Right ventricle myocardium inferior (tissue), 1 donor: ENCODE measurements at regions not wholly inside any gene's neighbourhood (a gene's known extent, or its start where the extent isn't known, plus 50 kb on each side); places are given as distances from the start of the nearest gene placed in this dataset.
A peak's percentile ranks its signal among the peaks of the same experiment; 100 is the strongest.
"Not testable (repeated sequence)": the region's sequence is repeated elsewhere in the genome, so short reads cannot be mapped to it uniquely, and the experiment has no call there.

Experiments used
- ATAC-seq: fragments of 200-7000 bp; cut with Tn5 transposase; one replicate; pipeline ENCODE4 v1.9.1; 2020; ENCODE audit warnings: mild to moderate bottlenecking, moderate library complexity
- DNase-seq: peaks from one replicate; pipeline ENCODE4 v3.0.0; 2021; ENCODE audit errors: missing footprints
- intact Hi-C: fragments of 100-400 bp; cut with DNase I; formaldehyde crosslinking; loops from one replicate; pipeline ENCODE4 v1.11.0; 2022
- donor health status: DM: no; HTN: yes; CAD: no; lungs with severe emphysema.

DNA sequence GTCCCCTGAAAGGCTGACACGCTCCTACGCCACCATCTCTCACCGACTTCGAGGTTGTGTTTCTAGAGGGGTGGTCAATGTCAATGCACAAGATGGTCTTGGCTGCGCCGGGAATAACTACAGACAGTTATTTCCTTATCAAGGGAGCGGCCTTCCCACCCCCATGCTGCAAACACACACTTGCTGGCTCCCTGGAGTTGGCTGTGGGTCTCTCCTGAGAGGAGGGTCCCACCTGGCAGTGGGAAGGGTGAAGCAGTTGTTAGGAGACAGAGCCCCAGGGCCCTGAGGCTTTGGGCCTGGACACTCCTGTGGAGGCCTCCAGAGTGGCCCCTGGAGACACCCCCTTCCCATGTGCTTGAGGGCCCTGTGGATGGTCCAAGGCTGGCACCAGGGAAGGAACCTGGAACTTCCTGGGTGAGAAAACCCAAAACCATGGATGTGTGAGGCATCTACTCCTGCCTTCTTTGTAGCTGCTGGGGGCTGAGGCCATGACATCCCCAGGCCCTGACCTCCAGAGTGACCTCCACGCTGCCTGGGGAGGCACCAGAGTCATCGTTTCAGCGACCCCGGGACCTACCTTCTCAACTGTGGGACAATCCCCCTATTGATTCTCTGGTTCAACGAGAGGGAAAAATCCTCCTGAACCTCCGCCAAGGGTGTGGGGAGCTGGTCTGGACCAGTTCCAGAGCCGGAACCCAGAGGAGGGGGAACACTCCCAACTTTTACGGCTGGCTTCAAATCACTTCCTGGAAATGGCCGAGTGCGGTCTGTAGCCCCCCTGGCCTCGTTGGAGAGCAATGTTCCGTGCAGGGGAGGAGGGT is 101.1 kb upstream of the COL5A1 start:
- DNase-seq (peak; percentile 56), ATAC-seq (no peak)
- intact Hi-C loops, result no loop called here

GRCh38 chr9:134541097-134541747 is 100.4 kb upstream of the COL5A1 start:
- ATAC-seq (no peak), DNase-seq (no peak)
- intact Hi-C loops, result no loop called here

GRCh38 chr9:134544388-134545214 is 97.0 kb upstream of the COL5A1 start:
- DNase-seq, result no peak
- peak; percentile 36 for ATAC-seq
- intact Hi-C loops, result no loop called here

GRCh38 chr9:134545215-134545542 is 96.4 kb upstream of the COL5A1 start:
- no peak for ATAC-seq
- intact Hi-C loops, result no loop called here
- DNase-seq, result no peak

GRCh38 chr9:134545543-134546245 is 95.9 kb upstream of the COL5A1 start:
- intact Hi-C loops, result no loop called here
- ATAC-seq, result peak; percentile 50
- DNase-seq, result no peak

DNA sequence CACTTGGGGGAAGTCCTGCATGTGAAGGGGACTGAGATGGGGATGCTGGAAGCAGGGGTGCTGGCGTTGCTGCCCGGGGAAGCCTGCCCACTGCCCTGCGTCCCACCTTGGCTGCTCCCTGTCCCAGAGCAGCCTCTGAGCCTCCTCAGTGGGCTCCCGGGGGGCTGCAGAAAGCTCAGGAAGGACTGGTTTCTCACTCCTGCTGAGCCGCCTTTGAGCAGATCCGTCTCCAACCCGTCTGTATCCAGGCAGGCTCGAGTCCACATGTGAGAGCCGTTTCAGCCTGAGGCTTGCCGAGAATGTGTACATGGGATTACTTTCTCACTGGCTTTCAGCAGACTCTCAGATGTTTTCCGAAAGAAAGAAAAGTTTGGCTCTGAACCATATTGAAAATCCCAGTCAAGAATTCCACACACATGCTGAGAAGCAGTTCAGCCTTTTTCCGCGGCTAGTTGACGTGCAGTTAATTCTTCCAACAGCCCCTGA is 95.3 kb upstream of the COL5A1 start:
- ATAC-seq (no peak), DNase-seq (no peak)
- intact Hi-C loops, result no loop called here

DNA sequence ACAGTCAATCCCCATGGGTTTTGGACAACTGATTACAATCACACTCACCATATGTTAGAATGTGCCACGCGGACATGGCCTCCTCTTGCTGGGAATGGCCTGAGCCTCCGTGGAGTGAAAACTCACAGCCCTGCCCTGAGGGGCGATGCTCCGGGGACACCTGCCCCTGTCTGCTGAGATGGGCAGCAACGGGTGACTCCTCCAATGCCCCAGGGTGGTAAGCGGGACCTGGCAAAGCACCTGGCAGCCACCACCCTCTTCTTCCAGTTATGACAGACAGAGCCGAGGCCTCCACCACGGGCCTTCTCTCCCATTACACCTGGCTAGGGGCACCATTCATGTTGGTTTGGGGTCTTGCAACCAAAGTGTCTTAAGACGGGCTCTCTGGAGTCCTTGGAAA is 94.9 kb upstream of the COL5A1 start:
- ATAC-seq (no peak), DNase-seq (no peak)
- intact Hi-C loops, result no loop called here

- DNase-seq (no peak), ATAC-seq (no peak)
- intact Hi-C loops, result no loop called here
Measured at GRCh38 chr9:134547161-134548100, 94.2 kb upstream of the COL5A1 start.

GRCh38 chr9:134548185-134548584 is 93.4 kb upstream of the COL5A1 start:
- intact Hi-C loops, result no loop called here
- no peak for ATAC-seq
- DNase-seq, result no peak

DNA sequence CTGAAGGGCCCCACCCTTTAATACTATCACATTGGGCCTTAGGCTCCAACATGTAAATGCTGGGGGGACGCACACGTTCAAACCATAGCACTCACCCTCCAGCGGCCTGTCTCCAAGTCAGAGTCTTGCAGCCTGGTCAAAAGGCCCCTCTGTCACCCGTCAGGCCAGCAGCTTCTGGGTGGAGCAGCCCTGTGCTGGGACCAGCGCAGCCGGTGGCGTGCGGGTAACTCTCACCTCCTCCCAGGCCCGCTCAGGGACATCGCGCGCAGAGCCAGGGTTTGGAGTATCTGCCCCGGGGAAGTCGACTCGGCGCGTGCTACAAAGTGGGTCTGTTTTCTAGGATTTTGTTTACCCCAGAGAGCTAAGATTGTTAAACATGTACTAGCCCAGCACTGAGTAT is 93.0 kb upstream of the COL5A1 start:
- DNase-seq, result no peak
- no peak for ATAC-seq
- intact Hi-C loops, result no loop called here

DNA sequence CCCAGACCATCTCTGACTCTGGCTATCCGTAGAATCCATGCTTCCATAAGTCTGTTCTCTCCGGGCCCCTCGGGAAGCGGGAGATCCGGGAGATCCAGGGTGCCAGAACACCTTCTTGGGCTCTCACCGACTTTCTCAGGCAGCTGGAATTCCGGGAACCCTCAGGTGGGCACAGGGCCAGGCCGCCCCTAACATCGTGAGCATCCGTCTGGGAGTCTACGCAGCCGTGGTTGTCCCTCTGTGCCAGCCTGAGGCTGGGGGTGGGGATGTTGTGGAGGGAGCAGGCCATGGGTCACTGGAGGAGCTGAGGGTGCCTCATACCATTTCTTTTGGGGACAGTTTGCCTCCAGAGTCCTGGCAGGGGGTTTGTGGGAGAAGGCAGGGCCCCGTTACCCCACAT is 92.3 kb upstream of the COL5A1 start:
- intact Hi-C loops, result no loop called here
- DNase-seq (no peak), ATAC-seq (no peak)

GRCh38 chr9:134550081-134550480 is 91.5 kb upstream of the COL5A1 start:
- DNase-seq, intact Hi-C loops, ATAC-seq: not testable (repeated sequence)

DNA sequence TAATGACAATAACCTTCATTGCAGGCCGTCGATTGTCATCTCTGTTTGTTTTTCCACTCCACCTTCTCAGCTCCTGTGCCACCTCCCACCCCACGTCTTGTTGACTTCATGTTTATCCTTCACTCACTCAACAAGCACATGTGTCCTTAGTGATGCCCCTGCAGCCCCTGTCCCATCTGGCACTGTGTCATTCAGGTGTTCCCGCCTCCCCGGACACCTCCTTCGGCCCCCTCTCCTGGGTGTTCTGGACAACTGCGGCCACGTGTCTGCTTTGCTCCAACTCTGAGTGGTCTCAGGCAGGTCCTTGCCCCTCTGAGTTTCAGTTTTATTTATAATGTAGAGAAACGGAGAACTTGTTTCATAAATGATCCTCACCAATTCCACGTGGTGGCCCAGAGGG is 91.0 kb upstream of the COL5A1 start:
- DNase-seq (no peak), ATAC-seq (no peak)
- intact Hi-C loops, result no loop called here

GRCh38 chr9:134551176-134551575 is 90.4 kb upstream of the COL5A1 start:
- intact Hi-C loops, result no loop called here
- DNase-seq, result no peak
- no peak for ATAC-seq

DNA sequence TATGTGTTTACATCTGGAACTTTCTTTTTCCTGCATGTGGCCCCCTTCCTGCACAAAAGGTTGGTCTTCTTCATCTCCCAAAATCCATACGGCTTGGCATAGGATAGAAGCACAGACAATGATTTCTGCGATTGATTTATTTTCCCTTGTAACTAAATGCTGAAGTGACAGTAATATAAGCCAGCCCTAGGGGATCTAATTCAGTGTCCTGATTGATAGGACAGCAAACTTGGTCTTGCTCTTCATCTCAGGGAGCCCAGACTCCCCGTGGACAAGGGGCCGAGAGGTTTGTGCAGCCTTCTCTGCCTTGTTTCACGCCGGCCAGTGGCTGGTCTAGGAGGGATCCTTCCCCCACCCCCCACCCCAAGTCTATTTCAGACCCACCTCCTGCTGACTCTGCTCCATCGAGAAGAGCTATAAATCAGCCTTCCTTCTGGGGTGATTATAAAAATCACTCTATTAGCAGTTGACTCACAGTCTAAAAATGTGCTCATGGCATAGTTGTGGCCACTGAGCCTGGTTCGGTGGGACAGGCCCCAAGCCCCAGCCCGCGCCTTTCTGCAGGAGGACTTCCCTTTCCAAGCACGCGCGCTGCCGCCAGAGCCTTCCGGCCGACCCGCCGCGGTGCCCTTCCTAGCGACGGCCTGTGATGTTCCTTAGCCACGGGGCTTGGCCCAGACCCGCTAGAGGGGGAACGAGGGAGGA is 89.8 kb upstream of the COL5A1 start:
- DNase-seq, result no peak
- ATAC-seq, result no peak
- intact Hi-C loops, result no loop called here

DNA sequence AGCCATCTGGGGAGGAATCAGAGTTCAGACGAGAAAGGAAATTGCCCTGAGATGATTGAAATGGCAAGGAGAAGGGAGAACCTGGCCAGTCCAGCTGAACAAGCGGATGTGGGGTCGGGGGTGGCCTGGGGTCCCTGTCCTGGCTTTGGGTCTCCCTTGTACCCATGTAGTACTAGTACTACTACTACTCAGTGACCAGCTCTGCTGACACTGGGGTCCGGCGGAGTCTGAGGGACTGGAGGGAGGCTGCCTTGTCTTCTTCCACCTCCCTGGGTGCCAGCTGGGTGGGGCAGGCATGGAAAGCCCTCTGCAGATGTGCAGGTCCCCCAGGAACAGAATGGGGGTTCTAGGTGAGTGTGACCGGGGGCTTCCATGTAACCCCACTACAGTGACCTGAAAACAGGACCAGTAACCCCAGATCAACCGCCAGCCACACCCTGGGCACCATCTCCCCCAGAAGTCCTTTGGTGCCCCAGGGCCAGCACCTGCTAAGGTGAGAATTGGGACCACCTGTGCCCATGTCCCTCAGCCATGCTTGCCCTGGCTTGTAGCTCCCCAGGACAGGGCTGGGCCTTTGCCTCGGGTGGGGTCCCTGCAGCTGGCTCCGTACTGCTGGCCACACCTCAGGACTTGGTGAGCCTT is 89.1 kb upstream of the COL5A1 start:
- DNase-seq, result no peak
- no peak for ATAC-seq
- intact Hi-C loops, result no loop called here
